ENCODE measurements at regions not wholly inside any gene's neighbourhood (a gene's known extent, or its start where the extent isn't known, plus 50 kb on each side); places are given as distances from the start of the nearest gene placed in this dataset.

- H3K27ac ChIP-seq (ENCODE audit: low read length): no peak overlapping the region
- no peaks in the 10 kb centered on the region for H3K9me2 ChIP-seq (replicated peaks; ENCODE audit: insufficient read depth, low read length)
- H3F3A ChIP-seq (ENCODE audit: insufficient read depth, low read length): no peaks in the 10 kb centered on the region
- no peak overlapping the region for H3K4me2 ChIP-seq (ENCODE audit: low read depth, low read length)
- no peaks in the 10 kb centered on the region for H3K79me2 ChIP-seq (ENCODE audit: low read length)
- H3K9me3 ChIP-seq (replicated peaks; ENCODE audit: insufficient read depth, low read length): no peaks in the 10 kb centered on the region
- H3K27me3 ChIP-seq (replicated peaks; ENCODE audit: insufficient read depth, low read length): peaks cover 75% of the 10 kb centered on the region
- H3K9ac ChIP-seq (ENCODE audit: low read length): no peak overlapping the region
- no peaks in the 10 kb centered on the region for H3K4me1 ChIP-seq (ENCODE audit: low read length)
- no peaks in the 10 kb centered on the region for H4K20me1 ChIP-seq (ENCODE audit: insufficient read depth, low read length)
- no peak for TF ChIP-seq CTCF (IDR thresholded peaks at IDR 0.05; ENCODE audit: low read length)
- H3K36me3 ChIP-seq (replicated peaks; ENCODE audit: insufficient read depth, low read length): no peaks in the 10 kb centered on the region
- DNase-seq: no peak
- no peak overlapping the region for H2AFZ ChIP-seq (ENCODE audit: low read length)
- no peak overlapping the region for H3K4me3 ChIP-seq (ENCODE audit: low read length)
These were observed 459.1 kb downstream of the MIAT start for GRCh38 chr22:27116312-27117086.

- DNase-seq: no peak
- Histone ChIP-seq H3K79me2 (ENCODE audit: low read length) (no peaks in the 10 kb centered on the region), H3K27ac (ENCODE audit: low read length) (no peak overlapping the region), H3K9me3 (replicated peaks; ENCODE audit: insufficient read depth, low read length) (no peaks in the 10 kb centered on the region), H3K9ac (ENCODE audit: low read length) (no peak overlapping the region), H3K36me3 (replicated peaks; ENCODE audit: insufficient read depth, low read length) (no peaks in the 10 kb centered on the region), H4K20me1 (ENCODE audit: insufficient read depth, low read length) (no peaks in the 10 kb centered on the region), H3F3A (ENCODE audit: insufficient read depth, low read length) (no peaks in the 10 kb centered on the region), H3K27me3 (replicated peaks; ENCODE audit: insufficient read depth, low read length) (peaks cover 89% of the 10 kb centered on the region), H2AFZ (ENCODE audit: low read length) (no peak overlapping the region), H3K4me3 (ENCODE audit: low read length) (no peak overlapping the region), H3K9me2 (replicated peaks; ENCODE audit: insufficient read depth, low read length) (no peaks in the 10 kb centered on the region), H3K4me1 (ENCODE audit: low read length) (no peaks in the 10 kb centered on the region), H3K4me2 (ENCODE audit: low read depth, low read length) (no peak overlapping the region)
- TF ChIP-seq EZH2 (optimal IDR thresholded peaks at IDR 0.05; ENCODE audit: low read depth, low read length) (no peak), EZH2phosphoT487 (IDR thresholded peaks at IDR 0.05; ENCODE audit: low read length) (no peak), CTCF (IDR thresholded peaks at IDR 0.05; ENCODE audit: low read length) (no peak)
These were observed 462.6 kb downstream of the MIAT start for GRCh38 chr22:27120036-27120435.

- H3K4me1 ChIP-seq (ENCODE audit: low read length): no peaks in the 10 kb centered on the region
These were observed 465.2 kb downstream of the MIAT start for GRCh38 chr22:27122574-27122973.

More at GRCh38 chr22:27122574-27122973, 465.2 kb downstream of the MIAT start:
- no peaks in the 10 kb centered on the region for H3K9me3 ChIP-seq (replicated peaks; ENCODE audit: insufficient read depth, low read length)
- H4K20me1 ChIP-seq (ENCODE audit: insufficient read depth, low read length): no peaks in the 10 kb centered on the region
- H3K27me3 ChIP-seq (replicated peaks; ENCODE audit: insufficient read depth, low read length): peaks cover 89% of the 10 kb centered on the region
- H3K4me2 ChIP-seq (ENCODE audit: low read depth, low read length): no peak overlapping the region
- no peak overlapping the region for H3K27ac ChIP-seq (ENCODE audit: low read length)
- no peaks in the 10 kb centered on the region for H3K9me2 ChIP-seq (replicated peaks; ENCODE audit: insufficient read depth, low read length)
- H2AFZ ChIP-seq (ENCODE audit: low read length): no peak overlapping the region
- H3K36me3 ChIP-seq (replicated peaks; ENCODE audit: insufficient read depth, low read length): no peaks in the 10 kb centered on the region
- H3K9ac ChIP-seq (ENCODE audit: low read length): no peak overlapping the region
- no peak overlapping the region for H3K4me3 ChIP-seq (ENCODE audit: low read length)
- TF ChIP-seq CTCF (IDR thresholded peaks at IDR 0.05; ENCODE audit: low read length) (no peak), EZH2phosphoT487 (IDR thresholded peaks at IDR 0.05; ENCODE audit: low read length) (no peak), EZH2 (optimal IDR thresholded peaks at IDR 0.05; ENCODE audit: low read depth, low read length) (no peak)
- no peaks in the 10 kb centered on the region for H3F3A ChIP-seq (ENCODE audit: insufficient read depth, low read length)
- DNase-seq: no peak
- no peaks in the 10 kb centered on the region for H3K79me2 ChIP-seq (ENCODE audit: low read length)

Data from MM.1S (cell line).